NCI-H2196 (cell line): ENCODE measurements at regions not wholly inside any gene's neighbourhood (a gene's known extent, or its start where the extent isn't known, plus 50 kb on each side); places are given as distances from the start of the nearest gene placed in this dataset.
A peak's percentile ranks its signal among the peaks of the same experiment; 100 is the strongest.
"Not testable (repeated sequence)": the region's sequence is repeated elsewhere in the genome, so short reads cannot be mapped to it uniquely, and the experiment has no call there.

Source experiments
- DNase-seq: peaks from one replicate; lab custom pipeline; 2025; ENCODE audit not compliant: unreplicated experiment; lab: John Stamatoyannopoulos, UW

- DNase-seq = no peak
These were observed 151.1 kb upstream of the PKP2 start for GRCh38 chr12:33047666-33048065.

- DNase-seq = no peak
These were observed 147.9 kb upstream of the PKP2 start for GRCh38 chr12:33044447-33044846.

- DNase-seq = no peak
These were observed 145.0 kb upstream of the PKP2 start for GRCh38 chr12:33041562-33041961.

- not testable (repeated sequence) for DNase-seq
These were observed 137.4 kb upstream of the PKP2 start for GRCh38 chr12:33033999-33034398.

GRCh38 chr12:33026791-33027190, 130.2 kb upstream of the PKP2 start:
- DNase-seq = no peak

- DNase-seq = not testable (repeated sequence)
These were observed 126.1 kb upstream of the PKP2 start for GRCh38 chr12:33022724-33023123.

- not testable (repeated sequence) for DNase-seq
These were observed 120.5 kb upstream of the PKP2 start for GRCh38 chr12:33017029-33017428.

- DNase-seq = no peak
These were observed 115.6 kb upstream of the PKP2 start for GRCh38 chr12:33012226-33012625.

- no peak for DNase-seq
These were observed 109.5 kb upstream of the PKP2 start for GRCh38 chr12:33006106-33006505.

GRCh38 chr12:33000016-33000415, 103.4 kb upstream of the PKP2 start:
- DNase-seq = no peak

- DNase-seq = peak; percentile 62
These were observed 100.9 kb upstream of the PKP2 start for GRCh38 chr12:32997471-32997870.

GRCh38 chr12:32995623-32996022, 99.0 kb upstream of the PKP2 start:
- no peak for DNase-seq

- no peak for DNase-seq
These were observed 96.8 kb upstream of the PKP2 start for GRCh38 chr12:32993404-32993803.

GRCh38 chr12:32989705-32990104, 93.1 kb upstream of the PKP2 start:
- no peak for DNase-seq

GRCh38 chr12:32988982-32989381, 92.4 kb upstream of the PKP2 start:
- DNase-seq = no peak

- no peak for DNase-seq
These were observed 90.9 kb upstream of the PKP2 start for GRCh38 chr12:32987512-32987911.

- DNase-seq = peak; percentile 13
These were observed 87.4 kb upstream of the PKP2 start for GRCh38 chr12:32983968-32984367.

- no peak for DNase-seq
These were observed 86.8 kb upstream of the PKP2 start for GRCh38 chr12:32983332-32983731.

- no peak for DNase-seq
These were observed 84.6 kb upstream of the PKP2 start for GRCh38 chr12:32981139-32981538.

- no peak for DNase-seq
These were observed 78.5 kb upstream of the PKP2 start for GRCh38 chr12:32975122-32975521.

GRCh38 chr12:32970465-32971110, 74.0 kb upstream of the PKP2 start:
- no peak for DNase-seq

- no peak for DNase-seq
These were observed 68.5 kb upstream of the PKP2 start for GRCh38 chr12:32964981-32965585.

GRCh38 chr12:32956418-32956817, 59.8 kb upstream of the PKP2 start:
- DNase-seq = not testable (repeated sequence)
